Upper lobe of left lung (tissue), 4 donors: ENCODE measurements at regions not wholly inside any gene's neighbourhood (a gene's known extent, or its start where the extent isn't known, plus 50 kb on each side); places are given as distances from the start of the nearest gene placed in this dataset.

Source experiments
- CTCF ChIP-seq, 6 experiments: fragments of 450-650 bp in 4 of 6; fragments of 200-600 bp in 2 of 6; sonication (generic) in 2 of 6; IDR thresholded peaks; one replicate each; pipeline ENCODE4 v1.5.1; 2016 to 2019; ENCODE audit warnings: antibody characterized with exemption in 6 of 6
- EP300 ChIP-seq, 4 donors: sonication (generic); formaldehyde crosslinking; IDR thresholded peaks; one replicate each; pipeline ENCODE4 v1.5.1; 2017; ENCODE audit warnings: antibody characterized with exemption in 4 of 4, control low read depth in 2 of 4
- POLR2A ChIP-seq, 4 donors: fragments of 450-650 bp; IDR thresholded peaks; one replicate each; pipeline ENCODE4 v1.5.1; 2016 to 2017; ENCODE audit warnings: antibody characterized with exemption in 4 of 4, mild to moderate bottlenecking in 2 of 4

GRCh38 chr3:154059833-154060232, 61.4 kb upstream of the ARHGEF26 start:
- TF ChIP-seq POLR2A (IDR thresholded peaks at IDR 0.05) (no peak), CTCF (IDR thresholded peaks at IDR 0.05) (no peak), EP300 (IDR thresholded peaks at IDR 0.05) (no peak)
